ENCODE measurements at regions not wholly inside any gene's neighbourhood (a gene's known extent, or its start where the extent isn't known, plus 50 kb on each side); places are given as distances from the start of the nearest gene placed in this dataset.
"Not testable (repeated sequence)": the region's sequence is repeated elsewhere in the genome, so short reads cannot be mapped to it uniquely, and the experiment has no call there.

GRCh38 chrX:63209128-63209527, 142.0 kb downstream of the SPIN4 start:
- H3K27ac Mint-ChIP-seq, H3K9me3 Mint-ChIP-seq, H3K4me1 Mint-ChIP-seq, H3K27me3 Mint-ChIP-seq, ATAC-seq, H3K4me3 Mint-ChIP-seq, H3K36me3 Mint-ChIP-seq: not testable (repeated sequence)

GRCh38 chrX:63204266-63205074, 146.7 kb downstream of the SPIN4 start:
- H3K27ac Mint-ChIP-seq, H3K4me3 Mint-ChIP-seq, H3K4me1 Mint-ChIP-seq, H3K9me3 Mint-ChIP-seq, ATAC-seq, H3K36me3 Mint-ChIP-seq, H3K27me3 Mint-ChIP-seq: not testable (repeated sequence)

- not testable (repeated sequence) for H3K36me3 Mint-ChIP-seq, H3K9me3 Mint-ChIP-seq, H3K27ac Mint-ChIP-seq, H3K4me1 Mint-ChIP-seq, ATAC-seq, H3K4me3 Mint-ChIP-seq, H3K27me3 Mint-ChIP-seq
These were observed 149.1 kb downstream of the SPIN4 start for GRCh38 chrX:63201987-63202386.

- ATAC-seq, H3K36me3 Mint-ChIP-seq, H3K9me3 Mint-ChIP-seq, H3K27ac Mint-ChIP-seq, H3K4me3 Mint-ChIP-seq, H3K4me1 Mint-ChIP-seq, H3K27me3 Mint-ChIP-seq: not testable (repeated sequence)
These were observed 152.4 kb downstream of the SPIN4 start for GRCh38 chrX:63198693-63199092.

- H3K36me3 Mint-ChIP-seq, ATAC-seq, H3K27me3 Mint-ChIP-seq, H3K4me1 Mint-ChIP-seq, H3K4me3 Mint-ChIP-seq, H3K9me3 Mint-ChIP-seq, H3K27ac Mint-ChIP-seq: not testable (repeated sequence)
These were observed 158.6 kb downstream of the SPIN4 start for GRCh38 chrX:63192366-63193041.

- Mint-ChIP-seq H3K36me3 (no peaks in the 10 kb centered on the region), H3K4me1 (no peaks in the 10 kb centered on the region), H3K9me3 (no peaks in the 10 kb centered on the region), H3K27me3 (no peaks in the 10 kb centered on the region), H3K4me3 (no peak overlapping the region), H3K27ac (no peak overlapping the region)
- ATAC-seq = no peak
These were observed 165.0 kb downstream of the SPIN4 start for GRCh38 chrX:63186137-63186536.

GRCh38 chrX:63179852-63180251, 171.3 kb downstream of the SPIN4 start:
- H3K4me3 Mint-ChIP-seq, H3K27me3 Mint-ChIP-seq, H3K36me3 Mint-ChIP-seq, H3K27ac Mint-ChIP-seq, ATAC-seq, H3K4me1 Mint-ChIP-seq, H3K9me3 Mint-ChIP-seq: not testable (repeated sequence)

GRCh38 chrX:63176578-63176977, 174.6 kb downstream of the SPIN4 start:
- not testable (repeated sequence) for H3K4me3 Mint-ChIP-seq, H3K27ac Mint-ChIP-seq, H3K4me1 Mint-ChIP-seq, H3K27me3 Mint-ChIP-seq, H3K36me3 Mint-ChIP-seq, ATAC-seq, H3K9me3 Mint-ChIP-seq

- not testable (repeated sequence) for H3K4me1 Mint-ChIP-seq, H3K9me3 Mint-ChIP-seq, ATAC-seq, H3K36me3 Mint-ChIP-seq, H3K27ac Mint-ChIP-seq, H3K27me3 Mint-ChIP-seq, H3K4me3 Mint-ChIP-seq
These were observed 177.1 kb downstream of the SPIN4 start for GRCh38 chrX:63173841-63174718.

- H3K4me1 Mint-ChIP-seq, H3K27ac Mint-ChIP-seq, H3K27me3 Mint-ChIP-seq, H3K4me3 Mint-ChIP-seq, H3K36me3 Mint-ChIP-seq, H3K9me3 Mint-ChIP-seq, ATAC-seq: not testable (repeated sequence)
These were observed 181.7 kb downstream of the SPIN4 start for GRCh38 chrX:63169416-63169815.

GRCh38 chrX:63168949-63169348, 182.2 kb downstream of the SPIN4 start:
- not testable (repeated sequence) for H3K4me1 Mint-ChIP-seq, H3K27me3 Mint-ChIP-seq, H3K4me3 Mint-ChIP-seq, H3K9me3 Mint-ChIP-seq, H3K36me3 Mint-ChIP-seq, H3K27ac Mint-ChIP-seq, ATAC-seq

- H3K27ac Mint-ChIP-seq, H3K4me1 Mint-ChIP-seq, H3K9me3 Mint-ChIP-seq, H3K27me3 Mint-ChIP-seq, H3K4me3 Mint-ChIP-seq, ATAC-seq, H3K36me3 Mint-ChIP-seq: not testable (repeated sequence)
These were observed 184.1 kb downstream of the SPIN4 start for GRCh38 chrX:63167002-63167401.

- ATAC-seq, H3K4me1 Mint-ChIP-seq, H3K27me3 Mint-ChIP-seq, H3K36me3 Mint-ChIP-seq, H3K9me3 Mint-ChIP-seq, H3K4me3 Mint-ChIP-seq, H3K27ac Mint-ChIP-seq: not testable (repeated sequence)
These were observed 190.1 kb downstream of the SPIN4 start for GRCh38 chrX:63160994-63161393.

- ATAC-seq, H3K27me3 Mint-ChIP-seq, H3K36me3 Mint-ChIP-seq, H3K4me1 Mint-ChIP-seq, H3K9me3 Mint-ChIP-seq, H3K27ac Mint-ChIP-seq, H3K4me3 Mint-ChIP-seq: not testable (repeated sequence)
These were observed 190.8 kb downstream of the SPIN4 start for GRCh38 chrX:63160340-63160739.

GRCh38 chrX:63145526-63145925, 205.6 kb downstream of the SPIN4 start:
- ATAC-seq, H3K27ac Mint-ChIP-seq, H3K4me3 Mint-ChIP-seq, H3K9me3 Mint-ChIP-seq, H3K4me1 Mint-ChIP-seq, H3K27me3 Mint-ChIP-seq, H3K36me3 Mint-ChIP-seq: not testable (repeated sequence)

- H3K36me3 Mint-ChIP-seq, H3K9me3 Mint-ChIP-seq, H3K4me3 Mint-ChIP-seq, ATAC-seq, H3K4me1 Mint-ChIP-seq, H3K27me3 Mint-ChIP-seq, H3K27ac Mint-ChIP-seq: not testable (repeated sequence)
These were observed 208.5 kb downstream of the SPIN4 start for GRCh38 chrX:63142588-63142987.

All from stimulated activated memory B cell treated with anti-CD40 and anti-IgM and Interleukin-4, amounts not matched to agents 10 μg/mL and 1 μg/mL and 100 μg/mL, for 72 hours (primary cell).